SU-DHL-6 (cell line): ENCODE measurements at regions not wholly inside any gene's neighbourhood (a gene's known extent, or its start where the extent isn't known, plus 50 kb on each side); places are given as distances from the start of the nearest gene placed in this dataset.

ENCODE experiments used
- H2AFZ ChIP-seq: fragments of 200-600 bp; sonication (generic); 2 replicates; pipeline ENCODE4 v1.6.1; 2014; ENCODE audit warnings: low read depth, mild to moderate bottlenecking, moderate library complexity, mixed read lengths, antibody characterized with exemption, low read length; ENCODE audit not compliant: severe bottlenecking
- H3F3A ChIP-seq: fragments of 200-600 bp; shearing (Covaris generic); 2 replicates; pipeline ENCODE4 v1.6.0; 2016; ENCODE audit warnings: antibody characterized with exemption, mild to moderate bottlenecking; ENCODE audit not compliant: insufficient read depth
- H3K27ac ChIP-seq: fragments of 200-600 bp; sonication (generic); 2 replicates; pipeline ENCODE4 v1.5.1; 2016; ENCODE audit warnings: low read depth, mild to moderate bottlenecking, low read length, moderate library complexity, mixed read lengths
- H3K27me3 ChIP-seq: fragments of 200-600 bp; sonication (generic), shearing (Covaris generic); 2 replicates; pipeline ENCODE4 v1.6.0; 2014; ENCODE audit warnings: mild to moderate bottlenecking, low read length
- H3K36me3 ChIP-seq: fragments of 200-600 bp; sonication (generic); 2 replicates; pipeline ENCODE4 v1.6.1; 2014; ENCODE audit warnings: mild to moderate bottlenecking, low read length, mixed read lengths
- H3K4me2 ChIP-seq: fragments of 300-600, 200-600 bp; shearing (Covaris generic), sonication (generic); 2 replicates; pipeline ENCODE4 v1.6.0; 2014; ENCODE audit warnings: low read length, low read depth, mild to moderate bottlenecking; ENCODE audit not compliant: poor library complexity, severe bottlenecking
- H3K4me3 ChIP-seq: fragments of 200-600 bp; sonication (generic); 2 replicates; pipeline ENCODE4 v1.5.1; 2014; ENCODE audit warnings: antibody characterized with exemption, low read length, mild to moderate bottlenecking, mixed read lengths; ENCODE audit not compliant: insufficient read depth, poor library complexity, severe bottlenecking
- H3K79me2 ChIP-seq: fragments of 200-600 bp; sonication (generic); 2 replicates; pipeline ENCODE4 v1.6.1; 2014; ENCODE audit warnings: mild to moderate bottlenecking, low read length, moderate library complexity; ENCODE audit not compliant: insufficient read depth
- H3K9ac ChIP-seq: fragments of 200-600 bp; sonication (generic); 2 replicates; pipeline ENCODE4 v1.7.0; 2014; ENCODE audit warnings: mild to moderate bottlenecking, low read length
- H3K9me2 ChIP-seq: fragments of 200-600 bp; sonication (generic); replicated peaks from 2 replicates; pipeline ENCODE4 v1.6.1; 2014; ENCODE audit warnings: low read length; ENCODE audit not compliant: insufficient read depth
- H3K9me3 ChIP-seq: fragments of 200-600 bp; sonication (generic); 2 replicates; pipeline ENCODE4 v1.6.1; 2014; ENCODE audit warnings: low read length, mixed read lengths; ENCODE audit not compliant: insufficient read depth
- H4K20me1 ChIP-seq: fragments of 200-600 bp; sonication (generic); 2 replicates; pipeline ENCODE4 v1.6.1; 2014; ENCODE audit warnings: low read depth, mild to moderate bottlenecking, antibody characterized with exemption, low read length, moderate library complexity, mixed read lengths
- CTCF ChIP-seq: fragments of 200-600 bp; sonication (generic); IDR thresholded peaks from one replicate; pipeline ENCODE4 v1.5.1; 2017; ENCODE audit warnings: antibody characterized with exemption, mild to moderate bottlenecking, low read length, moderate library complexity; ENCODE audit not compliant: insufficient read depth, poor library complexity, severe bottlenecking
- EZH2phosphoT487 ChIP-seq: fragments of 200-600 bp; sonication (generic), shearing (Covaris generic); conservative IDR thresholded peaks from 2 replicates; pipeline ENCODE4 v1.6.1; 2018; ENCODE audit warnings: mild to moderate bottlenecking, antibody characterized with exemption, low read length, moderate library complexity, mixed read lengths

- Histone ChIP-seq H2AFZ (no peak overlapping the region), H3K27ac (no peak overlapping the region), H4K20me1 (no peaks in the 10 kb centered on the region), H3K9ac (no peak overlapping the region), H3K4me2 (no peak overlapping the region), H3K9me3 (no peaks in the 10 kb centered on the region), H3K9me2 (no peaks in the 10 kb centered on the region), H3K36me3 (no peaks in the 10 kb centered on the region), H3F3A (no peaks in the 10 kb centered on the region), H3K79me2 (no peaks in the 10 kb centered on the region), H3K27me3 (no peaks in the 10 kb centered on the region), H3K4me3 (no peak overlapping the region)
- TF ChIP-seq EZH2phosphoT487 (no peak), CTCF (no peak)
These were observed 86.1 kb upstream of the BDNF start for GRCh38 chr11:27786331-27786730.

GRCh38 chr11:27783701-27784355 lies 83.6 kb upstream of the BDNF start:
- H3K27me3 ChIP-seq, result no peaks in the 10 kb centered on the region
- no peaks in the 10 kb centered on the region for H4K20me1 ChIP-seq
- TF ChIP-seq CTCF, result no peak
- no peak overlapping the region for H3K9ac ChIP-seq
- H3K4me2 ChIP-seq, result no peak overlapping the region
- H3K9me2 ChIP-seq, result no peaks in the 10 kb centered on the region
- no peaks in the 10 kb centered on the region for H3K9me3 ChIP-seq
- no peak overlapping the region for H2AFZ ChIP-seq
- no peaks in the 10 kb centered on the region for H3K79me2 ChIP-seq
- H3K27ac ChIP-seq, result no peak overlapping the region
- no peak overlapping the region for H3K4me3 ChIP-seq
- H3K36me3 ChIP-seq, result no peaks in the 10 kb centered on the region
- no peaks in the 10 kb centered on the region for H3F3A ChIP-seq

- no peaks in the 10 kb centered on the region for H3K9me2 ChIP-seq
- no peaks in the 10 kb centered on the region for H3K79me2 ChIP-seq
- H2AFZ ChIP-seq, result no peak overlapping the region
- no peak overlapping the region for H3K4me3 ChIP-seq
- H3K9me3 ChIP-seq, result no peaks in the 10 kb centered on the region
- H4K20me1 ChIP-seq, result no peaks in the 10 kb centered on the region
- no peaks in the 10 kb centered on the region for H3K27me3 ChIP-seq
- no peak overlapping the region for H3K27ac ChIP-seq
- H3K9ac ChIP-seq, result no peak overlapping the region
- H3K4me2 ChIP-seq, result no peak overlapping the region
- H3F3A ChIP-seq, result no peaks in the 10 kb centered on the region
- H3K36me3 ChIP-seq, result no peaks in the 10 kb centered on the region
- TF ChIP-seq EZH2phosphoT487 (no peak), CTCF (no peak)
These were observed 76.8 kb upstream of the BDNF start for GRCh38 chr11:27777033-27777432.
